ENCODE measurements at regions not wholly inside any gene's neighbourhood (a gene's known extent, or its start where the extent isn't known, plus 50 kb on each side); places are given as distances from the start of the nearest gene placed in this dataset.

GRCh38 chr10:36057180-36057579 is 415.1 kb upstream of the FZD8 start:
- Histone ChIP-seq H3K9ac (ENCODE audit: low read depth in 2 of 2, low read length in 2 of 2) (no peak overlapping the region), H3K4me1 (no peaks in the 10 kb centered on the region), H3K9me3 (no peaks in the 10 kb centered on the region), H3K27me3 (no peaks in the 10 kb centered on the region), H3K36me3 (no peaks in the 10 kb centered on the region), H3K27ac (no peak overlapping the region), H3K4me3 (no peak overlapping the region)
- DNase-seq = no peak
- TF ChIP-seq CTCF (IDR thresholded peaks at IDR 0.05) = no peak
- intact Hi-C loops (cut with DNase I) = no loop called here

GRCh38 chr10:36053775-36054174 is 411.7 kb upstream of the FZD8 start:
- no peak overlapping the region for H3K4me3 ChIP-seq
- no peaks in the 10 kb centered on the region for H3K36me3 ChIP-seq
- H3K27ac ChIP-seq = no peak overlapping the region
- no peaks in the 10 kb centered on the region for H3K9me3 ChIP-seq
- TF ChIP-seq CTCF (IDR thresholded peaks at IDR 0.05) = no peak
- no peak overlapping the region for H3K9ac ChIP-seq (ENCODE audit: low read depth in 2 of 2, low read length in 2 of 2)
- intact Hi-C loops (cut with DNase I) = no loop called here
- no peaks in the 10 kb centered on the region for H3K27me3 ChIP-seq
- no peaks in the 10 kb centered on the region for H3K4me1 ChIP-seq
- no peak for DNase-seq

GRCh38 chr10:36053271-36053670 is 411.2 kb upstream of the FZD8 start:
- Histone ChIP-seq H3K36me3 (no peaks in the 10 kb centered on the region), H3K27ac (no peak overlapping the region), H3K9me3 (no peaks in the 10 kb centered on the region), H3K27me3 (no peaks in the 10 kb centered on the region), H3K4me3 (no peak overlapping the region), H3K4me1 (no peaks in the 10 kb centered on the region), H3K9ac (ENCODE audit: low read depth in 2 of 2, low read length in 2 of 2) (no peak overlapping the region)
- DNase-seq = no peak
- no peak for TF ChIP-seq CTCF (IDR thresholded peaks at IDR 0.05)
- intact Hi-C loops (cut with DNase I) = no loop called here

GRCh38 chr10:36051500-36051991 is 409.4 kb upstream of the FZD8 start:
- no peak for TF ChIP-seq CTCF (IDR thresholded peaks at IDR 0.05)
- Histone ChIP-seq H3K27me3 (no peaks in the 10 kb centered on the region), H3K9ac (ENCODE audit: low read depth in 2 of 2, low read length in 2 of 2) (no peak overlapping the region), H3K9me3 (no peaks in the 10 kb centered on the region), H3K27ac (no peak overlapping the region), H3K4me1 (no peaks in the 10 kb centered on the region), H3K4me3 (no peak overlapping the region), H3K36me3 (no peaks in the 10 kb centered on the region)
- no peak for DNase-seq
- intact Hi-C loops (cut with DNase I) = no loop called here

- H3K4me1 ChIP-seq = no peaks in the 10 kb centered on the region
- H3K9ac ChIP-seq (ENCODE audit: low read depth in 2 of 2, low read length in 2 of 2) = no peak overlapping the region
- H3K27me3 ChIP-seq = no peaks in the 10 kb centered on the region
- DNase-seq = no peak
- no peak overlapping the region for H3K4me3 ChIP-seq
- no peaks in the 10 kb centered on the region for H3K9me3 ChIP-seq
- intact Hi-C loops (cut with DNase I) = no loop called here
- no peak overlapping the region for H3K27ac ChIP-seq
- no peak for TF ChIP-seq CTCF (IDR thresholded peaks at IDR 0.05)
- H3K36me3 ChIP-seq = no peaks in the 10 kb centered on the region
Observed at GRCh38 chr10:36050763-36051499, 408.8 kb upstream of the FZD8 start.
